GM19035 (cell line): ENCODE measurements at regions not wholly inside any gene's neighbourhood (a gene's known extent, or its start where the extent isn't known, plus 50 kb on each side); places are given as distances from the start of the nearest gene placed in this dataset.
A peak's percentile ranks its signal among the peaks of the same experiment; 100 is the strongest.

Source experiments
- ATAC-seq: cut with Tn5 transposase; IDR thresholded peaks from one replicate; pipeline ENCODE4 v1.9.1; 2021; ENCODE audit not compliant: unreplicated experiment

DNA sequence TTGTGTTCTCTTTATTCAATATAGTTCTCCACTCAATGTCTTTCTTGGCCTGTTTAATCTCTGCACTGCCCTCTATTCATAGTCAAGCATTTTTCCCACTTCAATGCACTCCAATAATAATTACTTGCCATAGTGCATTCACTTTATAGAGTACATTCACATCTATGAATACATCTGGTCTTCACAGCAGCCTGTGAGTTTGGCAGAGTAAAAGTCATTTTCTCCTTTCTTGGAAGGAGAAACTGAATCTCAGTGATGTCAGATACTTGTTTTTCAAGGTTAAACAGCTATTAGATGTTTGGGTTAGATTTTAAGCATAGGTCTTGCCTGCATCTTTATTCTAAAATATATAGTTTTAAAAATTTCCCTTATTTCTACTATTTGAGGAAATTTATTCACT, 373.2 kb downstream of the TRIB2 start:
- no peak for ATAC-seq

DNA sequence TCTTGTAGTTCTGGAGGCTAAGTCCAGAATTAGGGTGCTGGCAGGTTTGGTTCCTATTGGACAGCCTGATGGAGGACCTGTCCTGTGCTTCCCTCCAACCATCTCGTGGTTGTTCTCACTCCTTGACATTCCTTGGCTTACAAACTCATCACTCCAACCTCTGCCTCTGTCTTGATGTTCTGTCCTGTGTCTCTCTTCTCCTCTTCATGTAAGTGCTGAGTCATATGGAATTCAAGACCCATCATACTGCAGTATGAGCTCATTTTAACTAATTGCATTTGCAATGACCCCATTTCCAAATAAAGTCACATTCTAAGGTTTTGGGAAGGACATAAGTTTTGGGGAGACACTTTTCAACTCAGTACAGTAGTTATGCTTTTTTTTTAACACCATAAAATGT, 374.7 kb downstream of the TRIB2 start:
- ATAC-seq: no peak

DNA sequence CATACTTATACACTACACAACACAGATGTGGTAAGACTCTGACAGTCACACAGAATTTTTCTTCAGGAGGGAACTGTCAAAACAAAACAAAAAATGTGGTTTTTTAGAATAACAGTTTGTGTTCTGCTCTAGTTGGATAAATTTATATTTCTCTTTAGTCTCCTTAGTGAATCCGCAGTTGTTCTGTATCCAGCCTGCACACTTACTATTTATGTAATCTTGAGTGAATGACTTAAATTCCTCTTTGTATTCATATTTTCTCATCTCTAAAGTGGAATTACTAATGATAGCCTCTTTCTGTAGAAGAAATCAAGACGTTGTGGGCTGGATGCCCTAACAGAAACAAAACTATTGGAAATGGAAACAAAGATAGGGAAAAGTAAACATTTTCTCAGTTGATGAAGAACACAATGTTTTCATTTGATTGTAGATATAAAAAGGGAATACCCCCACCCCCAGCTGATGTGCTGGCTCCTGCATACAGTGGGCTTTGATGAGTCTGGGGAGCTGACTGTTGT, 375.2 kb downstream of the TRIB2 start:
- no peak for ATAC-seq

DNA sequence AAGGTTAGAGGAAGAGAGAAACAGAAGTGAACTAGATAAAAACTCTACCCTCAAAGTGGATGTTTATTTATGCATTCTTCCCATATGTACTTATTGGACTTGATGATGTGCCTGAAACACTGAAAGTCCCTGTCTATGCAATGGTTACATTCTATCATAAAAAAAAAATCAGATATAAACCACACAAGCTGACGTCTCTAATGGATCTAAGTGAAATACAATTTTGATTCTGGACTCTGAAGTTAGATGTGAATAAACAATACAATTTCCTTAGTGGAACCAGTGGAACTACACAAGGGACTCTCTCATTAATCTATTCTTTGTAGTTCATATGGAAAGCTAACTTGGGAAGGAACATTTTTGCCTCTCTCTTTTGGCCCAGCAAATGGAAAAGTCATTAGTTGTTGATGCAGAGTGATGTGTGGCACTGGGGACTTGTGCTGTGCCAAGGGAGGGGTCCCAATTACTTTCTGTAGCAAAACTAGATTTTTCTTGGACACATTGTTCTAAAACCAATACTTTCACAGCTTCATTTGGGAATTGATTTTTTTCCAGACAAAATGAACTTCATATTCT, 376.8 kb downstream of the TRIB2 start:
- ATAC-seq: no peak

DNA sequence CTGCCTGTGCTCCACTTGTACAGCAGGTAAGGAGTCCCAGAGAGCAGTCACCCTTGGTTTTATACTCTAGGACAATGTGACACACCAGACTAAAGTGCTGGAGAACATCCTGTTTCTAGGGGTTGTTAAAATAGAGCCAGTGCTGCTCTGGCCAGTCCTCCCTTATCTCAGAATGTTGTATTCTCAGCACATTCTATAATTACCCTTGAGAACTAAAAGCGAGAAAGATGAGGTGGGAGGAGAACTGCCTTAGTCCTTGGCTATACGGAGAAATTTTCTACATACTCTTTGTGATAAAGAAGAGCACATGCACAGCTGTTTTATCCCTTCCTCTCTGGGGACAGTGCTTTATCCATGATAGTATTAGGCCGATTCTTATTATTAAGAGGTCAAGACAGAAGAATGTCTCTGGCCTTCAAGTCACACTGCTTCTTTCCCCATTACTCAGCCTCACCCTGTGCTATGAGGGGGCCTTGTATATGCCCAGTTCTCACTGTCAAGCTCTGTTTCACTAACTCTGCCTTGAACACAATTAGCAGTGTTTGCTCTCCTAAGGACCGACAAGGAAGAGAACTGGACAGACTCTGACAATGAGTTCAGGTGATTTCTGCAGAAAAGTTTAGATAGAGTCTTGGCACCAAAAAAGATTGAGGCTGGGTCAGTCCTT, 385.8 kb downstream of the TRIB2 start:
- no peak for ATAC-seq

DNA sequence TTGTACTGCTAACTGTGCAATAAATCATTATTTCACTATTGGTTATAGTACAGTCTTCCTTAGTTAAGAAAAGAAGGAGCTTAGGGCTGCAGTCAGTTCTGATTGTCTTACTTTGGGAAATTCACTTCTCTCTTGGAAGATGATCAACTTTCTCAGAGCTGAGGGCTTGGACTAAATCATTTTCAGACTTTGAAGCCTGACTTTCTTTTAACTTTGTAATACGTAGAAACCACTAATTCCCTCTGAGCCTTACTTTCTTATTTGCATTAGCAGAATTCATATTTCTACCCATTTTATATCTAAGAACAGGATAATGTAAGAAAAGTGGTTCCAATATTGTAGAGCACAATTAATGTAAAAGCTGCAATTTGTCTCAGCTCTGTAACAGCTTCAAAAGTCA, 386.4 kb downstream of the TRIB2 start:
- no peak for ATAC-seq

DNA sequence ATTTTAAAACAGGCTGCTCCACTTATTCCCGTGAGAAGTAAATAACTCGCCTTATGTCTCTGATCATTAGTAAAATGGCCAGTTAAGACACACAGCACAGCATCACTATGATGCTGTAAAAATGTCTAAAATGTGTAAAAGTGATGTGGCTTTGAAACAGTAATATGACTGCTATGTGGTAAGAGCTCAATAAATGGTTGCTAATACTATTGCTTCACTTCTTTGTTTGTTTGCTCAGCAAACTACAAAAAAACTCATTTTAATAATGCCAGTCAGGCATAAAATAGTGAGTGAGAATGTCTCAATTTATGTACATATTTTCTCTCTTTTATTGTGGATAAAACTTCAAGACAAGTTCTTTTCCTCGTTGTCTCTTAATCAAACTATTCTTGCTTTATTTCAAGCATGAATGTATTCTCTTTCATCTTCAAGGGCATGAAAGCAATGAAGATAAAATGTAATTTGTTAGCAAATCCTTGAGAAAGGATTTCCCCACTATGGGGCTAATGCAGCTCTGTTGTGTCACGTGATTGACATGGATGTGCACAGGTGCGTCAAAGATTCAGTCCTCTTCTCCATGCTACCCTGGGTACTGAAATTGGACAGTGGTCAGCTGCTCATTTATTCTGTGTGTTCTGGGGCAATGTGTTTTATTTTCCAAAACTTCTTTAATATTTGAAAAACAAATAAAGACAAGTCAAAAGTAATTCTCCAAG, 387.2 kb downstream of the TRIB2 start:
- ATAC-seq: no peak

DNA sequence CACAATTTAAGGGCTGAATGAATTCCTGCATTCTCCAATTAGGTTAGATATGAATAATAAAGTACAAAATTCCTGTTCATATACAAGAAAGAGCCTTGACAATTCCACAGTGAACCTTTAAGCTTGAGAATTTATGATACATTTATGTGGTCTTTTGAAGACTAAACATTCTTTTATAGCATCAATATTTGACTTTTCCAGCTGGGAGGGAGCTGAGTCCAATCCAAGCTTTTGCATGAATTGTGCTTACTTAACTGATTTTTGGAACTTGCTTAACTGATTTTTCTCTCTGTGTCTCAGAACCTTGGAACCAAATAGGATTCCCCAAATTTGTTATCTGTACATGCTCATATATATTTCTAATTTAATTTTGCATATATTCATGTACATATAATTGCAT, 388.0 kb downstream of the TRIB2 start:
- ATAC-seq: no peak

DNA sequence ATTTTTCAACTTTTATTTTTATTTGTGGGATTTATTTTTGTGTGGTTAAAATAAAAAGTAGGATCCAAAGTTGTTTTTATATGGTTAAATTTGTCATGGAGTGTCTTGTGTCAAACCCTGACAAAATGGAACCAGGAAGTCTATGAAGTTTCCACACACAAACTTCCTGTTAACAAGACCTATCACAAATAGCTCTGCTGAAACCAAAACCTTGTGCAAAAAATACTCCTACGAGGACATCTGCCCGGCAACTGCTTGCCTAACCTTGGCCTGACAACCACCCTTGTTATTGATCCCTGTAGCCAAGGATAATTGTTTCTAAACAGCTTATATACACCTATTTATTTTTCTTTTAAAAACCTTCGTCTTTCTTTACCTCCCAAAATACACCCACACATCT, 389.6 kb downstream of the TRIB2 start:
- ATAC-seq: peak; percentile 59

DNA sequence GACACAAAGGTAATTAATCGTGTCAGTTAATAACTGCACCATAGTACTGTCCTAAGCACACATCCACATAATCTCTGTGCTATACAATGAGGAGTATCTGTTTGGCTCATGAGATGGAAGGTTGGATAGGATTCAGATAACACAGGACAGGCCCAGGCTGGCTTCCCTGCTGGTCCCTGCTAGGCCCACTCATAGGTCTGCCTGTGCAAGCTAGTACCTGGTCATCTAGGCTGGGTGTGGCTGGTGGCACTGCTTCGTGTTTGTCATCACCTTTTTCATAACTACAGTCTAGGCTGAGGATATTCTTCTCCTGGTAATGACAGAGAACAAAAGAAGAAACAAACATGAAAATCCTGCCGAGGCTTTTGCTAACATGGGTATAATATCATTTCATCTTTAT, 392.8 kb downstream of the TRIB2 start:
- ATAC-seq: no peak

DNA sequence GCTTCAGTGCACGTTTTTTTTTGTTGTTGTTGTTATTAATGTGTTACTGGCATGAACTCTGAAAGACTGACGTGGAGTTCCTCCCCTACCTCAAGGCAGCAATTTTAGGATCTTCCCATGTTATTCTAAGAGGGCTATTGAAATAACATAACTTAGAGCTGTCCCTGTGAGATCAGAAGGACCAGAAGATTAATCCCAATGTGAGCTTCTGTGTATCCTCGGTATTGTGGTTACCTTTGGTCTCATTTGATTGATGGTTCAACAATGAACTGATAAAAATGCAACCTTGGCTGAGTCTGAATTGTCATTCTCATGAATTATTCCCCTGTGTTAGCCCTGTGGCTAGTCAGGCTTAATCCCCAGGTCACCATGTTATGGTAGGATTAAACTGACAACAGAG, 394.1 kb downstream of the TRIB2 start:
- no peak for ATAC-seq

DNA sequence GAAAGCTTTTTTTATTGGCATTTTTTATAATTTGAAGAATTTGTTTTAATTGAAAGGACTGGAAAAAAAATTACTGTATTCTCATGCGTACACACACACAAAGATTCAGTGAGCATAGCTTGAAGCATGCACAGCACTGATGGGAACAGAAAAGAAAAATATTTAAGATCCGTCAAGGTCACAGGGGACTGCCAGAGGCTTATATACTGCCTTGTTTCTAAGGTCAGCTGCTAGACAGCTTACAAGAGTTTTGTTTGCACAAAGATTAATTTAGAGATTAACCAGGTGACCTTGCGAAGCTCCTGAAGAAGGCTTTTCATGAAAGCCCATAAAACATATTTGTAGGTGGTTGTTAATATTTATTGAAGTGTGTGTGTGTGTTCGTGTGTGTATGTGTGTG, 396.3 kb downstream of the TRIB2 start:
- no peak for ATAC-seq

DNA sequence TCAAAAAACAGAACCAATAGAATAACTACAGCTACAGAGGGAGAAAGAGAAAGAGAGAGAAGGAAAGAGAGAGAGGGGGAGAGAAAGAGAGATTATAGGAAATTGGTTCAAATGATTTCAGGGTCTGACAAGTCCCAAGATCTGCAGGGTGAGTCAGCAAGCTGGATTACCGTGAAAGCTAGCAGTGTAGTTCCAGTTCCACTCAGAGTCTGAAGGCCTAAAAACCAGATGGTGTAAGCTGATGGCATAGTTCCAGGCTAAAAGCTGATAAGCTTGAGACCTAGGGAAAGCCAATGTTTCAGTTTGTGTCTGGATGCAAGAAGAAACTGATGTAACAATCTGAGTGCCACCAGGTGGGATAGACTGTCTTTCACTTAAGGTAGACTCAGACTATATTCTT, 397.7 kb downstream of the TRIB2 start:
- no peak for ATAC-seq

DNA sequence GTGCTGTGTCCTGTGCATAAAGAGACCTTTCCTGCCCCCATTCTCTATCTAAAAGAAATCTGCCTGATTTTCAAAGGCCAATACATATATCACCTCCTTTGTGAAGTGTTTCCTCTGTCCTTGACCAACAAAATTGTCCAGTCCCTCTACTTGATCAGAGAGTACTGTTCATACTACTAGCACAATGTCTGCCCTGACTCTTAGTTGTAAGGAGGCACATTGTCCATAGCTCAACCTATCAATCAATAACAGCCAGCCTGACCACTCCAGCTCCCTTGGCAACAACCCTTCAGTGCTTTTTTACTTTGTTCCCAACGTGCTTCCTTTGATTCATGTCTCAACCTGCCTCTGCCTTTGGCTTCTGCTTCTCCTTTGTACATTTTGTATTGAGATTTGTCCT, 398.9 kb downstream of the TRIB2 start:
- ATAC-seq: no peak

DNA sequence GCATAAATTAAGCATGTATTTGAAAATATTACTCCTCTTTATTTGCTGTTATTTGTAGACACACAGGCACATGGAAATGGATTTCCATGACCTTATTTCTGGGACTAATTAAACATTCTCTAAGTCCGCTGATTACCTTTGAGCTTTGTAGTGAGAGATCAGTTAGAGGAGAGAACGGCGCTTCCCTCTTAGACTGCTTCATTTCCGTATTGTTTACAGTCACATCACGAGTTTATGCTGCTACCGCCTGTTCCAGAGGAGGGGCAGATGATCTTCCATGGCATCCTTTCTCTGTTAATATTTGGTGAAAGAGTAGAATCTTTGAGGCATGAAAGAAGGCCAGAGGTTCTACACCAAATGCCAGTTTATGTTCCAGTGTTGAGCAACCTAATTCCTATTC, 404.4 kb downstream of the TRIB2 start:
- no peak for ATAC-seq

DNA sequence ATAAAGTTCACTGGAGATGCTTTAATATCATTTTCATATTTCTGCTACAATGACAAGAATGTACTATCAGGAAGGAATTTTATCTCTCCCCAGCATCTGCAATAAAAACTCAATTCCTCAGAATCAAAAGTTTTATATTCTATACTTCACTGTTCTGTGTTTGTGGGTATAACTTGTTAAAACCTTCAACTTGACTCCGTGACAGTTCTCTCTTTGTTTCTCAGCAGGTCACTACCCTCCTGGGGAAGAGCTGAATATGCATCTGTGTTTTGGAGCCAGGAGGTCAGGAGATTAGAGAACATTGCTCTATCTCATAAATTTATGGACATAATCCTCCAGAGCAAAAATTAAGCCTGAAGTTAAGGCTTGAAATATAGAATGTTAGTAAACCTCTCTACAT, 411.4 kb downstream of the TRIB2 start:
- ATAC-seq: no peak

DNA sequence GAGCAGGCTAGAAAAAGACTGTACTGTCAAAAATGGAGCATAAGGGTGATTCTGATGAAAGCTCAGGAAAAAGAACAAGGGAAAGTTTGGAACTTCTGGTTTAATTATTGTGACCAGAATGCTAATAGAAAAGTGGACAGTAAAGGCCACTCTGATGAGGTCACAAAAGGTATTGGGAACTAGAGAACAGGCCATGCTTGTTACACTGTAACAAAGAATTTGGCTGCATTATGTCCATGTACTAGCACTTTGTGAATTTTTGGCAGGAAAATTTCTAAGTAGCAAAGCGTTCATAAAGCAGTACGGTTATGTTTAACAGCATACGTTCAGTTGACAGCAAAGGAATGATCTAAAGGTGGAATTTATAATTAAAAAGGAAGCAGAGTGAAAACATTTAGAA, 418.6 kb downstream of the TRIB2 start:
- no peak for ATAC-seq

DNA sequence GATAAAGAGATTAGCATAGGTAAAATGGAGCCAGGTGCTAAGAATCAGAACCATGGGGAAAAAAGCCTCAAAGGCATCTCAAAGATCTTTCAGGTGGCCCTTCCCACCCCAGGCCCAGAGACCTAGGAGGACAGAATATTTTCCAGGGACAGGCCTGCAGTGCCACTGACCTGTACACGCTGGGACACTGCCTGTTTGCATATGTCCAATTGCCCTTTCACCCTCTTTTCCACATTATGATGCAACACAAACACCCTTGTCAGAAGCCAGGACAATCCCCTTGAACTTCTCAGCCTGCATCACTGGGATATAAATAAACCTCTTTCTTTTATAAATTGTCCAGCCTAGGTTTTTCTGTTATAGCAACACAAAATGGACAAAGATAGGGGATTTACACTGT, 419.1 kb downstream of the TRIB2 start:
- no peak for ATAC-seq

DNA sequence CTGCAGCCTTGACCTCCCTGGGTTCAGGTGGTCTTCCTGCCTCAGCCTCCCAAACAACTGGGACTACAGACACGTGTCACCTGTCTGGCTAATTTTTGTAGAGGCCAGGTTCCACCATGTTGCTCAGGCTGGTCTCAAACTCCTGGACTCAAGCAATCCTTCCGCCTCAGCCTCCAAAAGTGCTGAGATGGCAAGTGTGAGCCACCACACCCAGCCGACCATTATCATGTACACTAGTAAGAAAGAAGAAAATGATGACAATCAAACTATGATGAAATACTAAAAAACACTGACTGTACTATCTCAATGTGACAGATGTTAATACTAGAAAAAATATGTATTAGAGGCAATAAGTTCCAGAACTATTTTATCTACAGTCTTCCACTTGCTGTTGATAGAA, 420.9 kb downstream of the TRIB2 start:
- no peak for ATAC-seq

DNA sequence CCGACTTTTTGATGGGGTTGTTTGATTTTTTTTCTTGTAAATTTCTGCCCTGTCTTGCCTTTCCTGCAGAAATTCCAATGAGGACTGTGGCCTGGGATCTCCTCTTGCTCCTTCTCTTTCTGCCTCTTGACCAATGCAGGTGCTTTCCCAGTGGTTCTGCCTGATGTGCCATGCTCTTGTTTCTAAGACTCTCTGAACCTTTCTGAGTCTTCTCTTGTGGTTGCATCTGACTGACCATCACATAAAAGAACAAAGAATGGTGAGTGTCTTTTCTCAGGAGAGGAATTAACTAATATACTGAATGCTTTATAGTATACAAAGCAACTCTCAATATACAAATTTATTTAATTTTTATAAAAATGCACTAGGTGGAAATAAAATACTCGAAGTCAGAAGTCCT, 424.6 kb downstream of the TRIB2 start:
- ATAC-seq: no peak

DNA sequence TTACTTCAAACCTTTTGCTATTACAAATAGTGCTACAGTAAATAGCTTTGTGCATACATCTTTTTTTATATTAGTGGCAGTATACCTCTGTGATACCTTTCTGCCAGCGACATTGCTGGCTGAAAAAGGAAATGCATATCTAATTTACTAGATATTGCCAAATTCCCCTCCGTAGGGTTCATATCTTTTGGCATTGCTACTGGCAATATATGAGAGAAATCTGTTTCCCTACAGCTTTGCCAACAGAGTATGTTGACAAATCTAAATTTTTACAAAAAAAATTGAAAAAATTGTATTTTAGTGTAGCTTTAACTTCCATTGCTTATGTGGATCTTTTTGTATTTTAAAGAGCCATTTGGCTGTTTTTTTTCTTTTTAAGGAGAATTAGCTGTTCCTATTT, 426.7 kb downstream of the TRIB2 start:
- no peak for ATAC-seq

DNA sequence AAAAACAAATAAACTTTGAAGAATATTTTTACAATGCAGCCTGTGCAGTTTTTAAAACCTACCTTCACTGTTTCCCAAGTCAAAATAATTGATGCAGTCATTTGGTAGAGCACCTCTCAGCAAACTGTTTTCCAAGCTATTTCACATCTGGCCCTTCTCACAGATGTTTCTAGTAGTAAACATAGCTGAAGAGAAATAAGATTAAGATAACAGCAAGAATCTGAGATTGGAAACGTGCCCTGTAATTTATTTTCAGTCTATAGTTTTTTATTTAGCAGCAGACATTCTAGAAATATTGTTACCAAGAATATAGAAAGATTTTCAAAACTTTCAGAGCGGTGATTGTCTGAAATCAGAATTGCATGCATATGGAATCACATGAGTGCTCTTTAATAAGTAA, 440.2 kb downstream of the TRIB2 start:
- ATAC-seq: no peak
